HG03139 (cell line): ENCODE measurements at regions not wholly inside any gene's neighbourhood (a gene's known extent, or its start where the extent isn't known, plus 50 kb on each side); places are given as distances from the start of the nearest gene placed in this dataset.
"Not testable (repeated sequence)": the region's sequence is repeated elsewhere in the genome, so short reads cannot be mapped to it uniquely, and the experiment has no call there.

ENCODE experiments used
- ATAC-seq: cut with Tn5 transposase; IDR thresholded peaks from one replicate; pipeline ENCODE4 v1.9.1; 2021; ENCODE audit not compliant: unreplicated experiment

GRCh38 chr6:139473731-139474130, 99.3 kb upstream of the CITED2 start:
- ATAC-seq, result no peak

GRCh38 chr6:139473231-139473701, 98.8 kb upstream of the CITED2 start:
- no peak for ATAC-seq

DNA sequence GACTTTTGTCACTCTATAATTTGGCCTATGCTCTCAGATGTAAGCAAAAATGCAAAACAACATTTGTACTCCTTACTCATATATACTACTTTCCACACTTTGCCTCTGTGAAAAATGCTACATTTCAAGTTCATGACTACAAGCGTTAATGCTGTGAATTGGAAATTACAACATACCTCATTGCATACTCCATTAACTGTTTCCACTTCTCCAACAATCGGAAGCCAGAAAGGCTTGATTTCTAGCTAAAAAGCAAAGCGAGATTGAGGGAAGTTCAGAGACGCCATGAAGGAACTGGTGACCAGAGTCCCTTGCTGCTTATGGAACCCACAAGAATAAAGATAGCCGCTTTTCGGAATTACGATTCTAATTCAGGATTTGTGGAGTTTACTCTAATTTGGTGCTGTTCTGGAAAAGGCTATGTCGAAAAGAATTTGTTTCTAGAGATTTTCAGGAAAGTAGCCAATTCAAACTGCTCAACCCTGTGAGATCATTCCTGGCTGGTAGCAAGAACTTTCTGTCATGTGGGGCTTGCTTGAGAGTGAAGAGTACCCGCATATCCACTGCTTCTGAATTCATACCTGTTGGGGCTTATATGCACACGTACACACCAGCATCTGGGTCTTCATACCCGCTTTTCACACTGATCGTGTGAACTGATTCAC, 98.0 kb upstream of the CITED2 start:
- ATAC-seq, result no peak

DNA sequence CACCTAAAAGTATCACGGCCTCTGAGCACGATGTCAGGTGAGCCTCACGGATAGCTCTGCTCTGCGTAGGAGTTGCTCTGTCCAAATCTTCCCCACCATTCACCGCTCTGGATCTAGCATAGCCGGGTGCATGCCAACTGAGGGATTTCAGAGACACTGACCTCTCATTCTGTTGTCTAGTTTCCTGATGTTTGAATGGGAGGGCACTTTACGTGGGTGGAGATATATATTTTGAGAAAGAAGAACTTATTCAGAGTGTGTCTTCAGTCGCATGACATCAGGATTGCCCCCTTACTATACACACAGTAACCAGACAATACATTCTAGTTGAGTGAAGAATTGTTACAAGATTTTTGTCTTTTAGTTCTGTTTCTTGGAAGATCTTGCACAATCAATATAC, 96.5 kb upstream of the CITED2 start:
- no peak for ATAC-seq

GRCh38 chr6:139468178-139468819, 93.9 kb upstream of the CITED2 start:
- ATAC-seq, result no peak

DNA sequence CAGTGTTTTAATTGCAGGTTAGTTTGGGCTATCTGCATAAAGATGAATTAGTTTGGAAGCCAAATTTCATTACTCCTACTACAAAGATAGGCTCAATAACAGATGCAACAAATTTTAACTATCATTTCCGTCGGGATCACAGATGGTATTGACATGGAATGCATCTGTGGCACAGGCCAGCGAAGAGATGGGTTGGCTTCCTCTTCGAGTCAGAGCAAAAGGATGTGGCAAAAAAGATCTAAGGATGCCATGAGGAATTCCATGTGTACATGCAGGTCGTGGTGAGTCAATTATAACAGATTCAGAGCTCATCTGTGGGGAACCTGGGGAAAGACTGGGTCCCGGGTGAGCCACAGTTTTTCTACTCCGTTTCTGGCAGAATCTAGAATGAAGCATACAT, 83.0 kb upstream of the CITED2 start:
- no peak for ATAC-seq

- no peak for ATAC-seq
Measured at GRCh38 chr6:139452148-139452876, 77.9 kb upstream of the CITED2 start.

- ATAC-seq, result no peak
Measured at GRCh38 chr6:139449611-139450000, 75.2 kb upstream of the CITED2 start.

DNA sequence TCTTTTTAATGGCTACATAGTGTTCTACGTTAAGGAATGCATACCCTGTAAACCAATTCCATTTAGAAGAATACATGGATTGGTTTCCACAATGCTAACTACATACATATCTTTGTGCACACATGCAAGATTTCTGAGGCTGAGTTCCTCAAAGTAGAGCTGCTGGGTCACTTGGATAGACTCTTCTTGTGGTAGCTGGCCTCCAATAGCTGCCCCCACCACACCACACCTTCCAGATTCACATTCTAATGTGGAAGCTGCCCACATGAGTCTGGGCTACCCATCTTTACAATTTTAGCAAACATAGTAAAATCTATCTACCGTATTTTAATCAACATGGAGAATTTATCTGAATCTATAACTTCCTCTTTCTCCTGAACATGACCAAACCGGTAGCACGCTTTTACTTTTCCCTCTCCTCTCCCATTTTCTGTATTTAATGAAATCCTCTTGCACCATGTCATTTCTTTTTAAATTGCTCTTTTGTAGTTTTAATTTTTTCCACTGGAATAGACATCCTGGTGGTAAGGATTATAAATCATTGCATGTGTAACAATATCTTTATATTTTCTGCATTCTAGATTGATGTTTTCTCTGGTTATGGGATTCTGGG, 74.7 kb upstream of the CITED2 start:
- no peak for ATAC-seq

GRCh38 chr6:139448051-139448649, 73.7 kb upstream of the CITED2 start:
- ATAC-seq, result peak; percentile 69

GRCh38 chr6:139447656-139447975, 73.2 kb upstream of the CITED2 start:
- no peak for ATAC-seq

DNA sequence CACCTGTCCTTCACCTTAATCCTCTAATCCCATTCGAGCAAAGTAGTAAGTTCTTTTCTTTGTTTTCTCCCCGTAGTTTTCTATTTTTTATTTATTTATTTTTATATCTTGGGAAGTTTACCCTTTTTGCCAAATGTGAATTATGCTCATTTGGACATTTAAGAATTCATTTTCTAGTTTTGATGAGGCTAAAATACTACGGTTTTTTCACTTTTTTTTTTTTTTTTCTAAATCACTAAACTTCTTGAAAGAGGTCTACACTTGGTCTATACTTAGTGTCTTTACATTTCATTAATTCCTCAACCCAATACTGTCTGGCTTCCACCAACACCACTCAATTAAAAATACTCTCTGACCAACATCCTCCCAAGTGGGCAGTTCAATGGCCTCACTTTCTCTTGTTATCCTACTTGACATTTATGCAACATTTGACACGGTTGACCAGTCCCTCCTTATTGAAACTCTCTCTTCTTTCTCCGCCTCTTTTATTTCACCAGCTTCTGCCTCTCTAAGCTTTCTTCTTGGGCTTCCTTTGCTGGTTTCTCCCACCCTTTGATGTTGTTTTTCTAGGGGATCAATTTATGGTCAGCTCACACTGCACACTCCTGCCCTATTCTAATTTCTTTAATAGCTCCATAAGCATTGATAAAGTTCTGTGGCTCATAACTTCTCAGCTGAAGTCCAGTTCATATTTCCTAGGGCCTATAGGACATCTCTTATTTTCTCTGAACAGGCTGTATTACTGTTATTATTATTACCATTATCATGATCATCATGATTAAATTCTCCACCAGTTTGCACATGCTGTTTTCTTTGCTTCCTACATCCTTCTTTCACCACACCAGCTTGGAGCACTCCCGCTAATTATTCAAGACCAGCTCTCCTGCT, 72.6 kb upstream of the CITED2 start:
- no peak for ATAC-seq

DNA sequence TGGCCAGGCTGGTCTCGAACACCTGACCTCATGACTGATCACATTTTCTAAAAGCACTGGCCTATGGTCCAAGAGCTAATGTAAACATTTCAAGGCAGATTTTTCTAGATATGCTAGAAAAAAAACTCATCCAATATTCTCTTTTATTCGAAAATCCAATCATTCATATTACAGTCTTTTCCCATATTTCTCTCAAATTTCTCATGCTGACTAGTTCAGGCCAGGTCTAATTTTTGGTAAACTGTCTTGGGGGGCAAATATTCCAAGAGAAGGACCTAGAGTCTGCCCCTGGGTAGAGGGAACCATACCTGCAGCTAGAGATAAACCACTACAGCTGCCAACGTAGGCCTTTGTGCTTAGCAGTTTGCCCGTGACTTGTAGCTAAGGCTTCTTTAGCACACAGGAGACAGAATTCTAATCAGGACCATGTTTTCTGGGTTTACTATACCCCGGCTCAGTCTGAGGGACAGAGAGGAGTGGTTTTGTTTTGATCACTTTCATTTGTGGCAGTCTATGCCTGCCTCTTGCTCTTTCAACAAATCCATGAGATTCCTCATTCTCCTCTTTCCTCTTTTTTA, 71.8 kb upstream of the CITED2 start:
- no peak for ATAC-seq

GRCh38 chr6:139444273-139444787, 69.9 kb upstream of the CITED2 start:
- not testable (repeated sequence) for ATAC-seq

- ATAC-seq, result no peak
Measured at GRCh38 chr6:139443231-139444112, 69.0 kb upstream of the CITED2 start.

- ATAC-seq, result no peak
Measured at GRCh38 chr6:139442188-139442671, 67.8 kb upstream of the CITED2 start.

- no peak for ATAC-seq
Measured at GRCh38 chr6:139439349-139439748, 64.9 kb upstream of the CITED2 start.

- no peak for ATAC-seq
Measured at GRCh38 chr6:139438775-139439174, 64.3 kb upstream of the CITED2 start.

DNA sequence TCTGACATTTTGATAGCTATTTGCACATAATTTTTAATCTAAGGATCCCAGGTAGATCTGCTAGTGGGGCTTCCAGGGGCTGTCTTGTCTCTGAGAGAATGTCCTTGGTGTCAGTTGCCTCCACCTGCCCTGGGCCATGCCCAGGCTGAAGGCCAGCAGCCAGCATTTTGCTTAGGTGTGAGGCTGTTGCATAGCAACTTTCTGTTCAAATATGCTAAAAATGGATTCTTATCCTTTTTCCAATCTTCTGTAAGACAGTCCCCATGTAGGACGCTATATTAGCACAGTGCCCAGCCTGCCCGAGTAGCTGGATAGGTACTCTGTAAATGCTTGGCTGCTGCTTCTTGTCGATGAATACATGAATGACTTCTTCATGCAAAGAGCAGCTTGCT, 62.5 kb upstream of the CITED2 start:
- ATAC-seq, result no peak
